ENCODE measurements at regions not wholly inside any gene's neighbourhood (a gene's known extent, or its start where the extent isn't known, plus 50 kb on each side); places are given as distances from the start of the nearest gene placed in this dataset.

GRCh38 chr15:100721758-100722550 lies 119.6 kb downstream of the ASB7 start (continued):
- no peak for TF ChIP-seq ZNF331 (CRISPR knock-in tag; IDR thresholded peaks at IDR 0.05; ENCODE audit: low read depth)
- no peak for TF ChIP-seq NANOG (IDR thresholded peaks at IDR 0.05; ENCODE audit: borderline replicate concordance)
- no peak for TF ChIP-seq EZH2 (IDR thresholded peaks at IDR 0.05; ENCODE audit: low read depth, unreplicated experiment)
- TF ChIP-seq CREB1 (CRISPR knock-in tag; IDR thresholded peaks at IDR 0.05; ENCODE audit: low read depth) = no peak
- no peak for TF ChIP-seq JUNB (IDR thresholded peaks at IDR 0.05; ENCODE audit: unreplicated experiment)
- TF ChIP-seq, protein P1, sequence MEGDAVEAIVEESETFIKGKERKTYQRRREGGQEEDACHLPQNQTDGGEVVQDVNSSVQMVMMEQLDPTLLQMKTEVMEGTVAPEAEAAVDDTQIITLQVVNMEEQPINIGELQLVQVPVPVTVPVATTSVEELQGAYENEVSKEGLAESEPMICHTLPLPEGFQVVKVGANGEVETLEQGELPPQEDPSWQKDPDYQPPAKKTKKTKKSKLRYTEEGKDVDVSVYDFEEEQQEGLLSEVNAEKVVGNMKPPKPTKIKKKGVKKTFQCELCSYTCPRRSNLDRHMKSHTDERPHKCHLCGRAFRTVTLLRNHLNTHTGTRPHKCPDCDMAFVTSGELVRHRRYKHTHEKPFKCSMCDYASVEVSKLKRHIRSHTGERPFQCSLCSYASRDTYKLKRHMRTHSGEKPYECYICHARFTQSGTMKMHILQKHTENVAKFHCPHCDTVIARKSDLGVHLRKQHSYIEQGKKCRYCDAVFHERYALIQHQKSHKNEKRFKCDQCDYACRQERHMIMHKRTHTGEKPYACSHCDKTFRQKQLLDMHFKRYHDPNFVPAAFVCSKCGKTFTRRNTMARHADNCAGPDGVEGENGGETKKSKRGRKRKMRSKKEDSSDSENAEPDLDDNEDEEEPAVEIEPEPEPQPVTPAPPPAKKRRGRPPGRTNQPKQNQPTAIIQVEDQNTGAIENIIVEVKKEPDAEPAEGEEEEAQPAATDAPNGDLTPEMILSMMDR (conservative IDR thresholded peaks at IDR 0.05; ENCODE audit: low read depth in 2 of 2) = no peak
- TF ChIP-seq ETS1 (IDR thresholded peaks at IDR 0.05) = no peak
- TF ChIP-seq EZH2phosphoT487 (IDR thresholded peaks at IDR 0.05; ENCODE audit: unreplicated experiment) = no peak
- TF ChIP-seq REST (IDR thresholded peaks at IDR 0.05; ENCODE audit: unreplicated experiment) = no peak
- no peak for TF ChIP-seq POLR2AphosphoS5 (IDR thresholded peaks at IDR 0.05; ENCODE audit: low read depth)
- TF ChIP-seq ZNF114 (CRISPR knock-in tag; IDR thresholded peaks at IDR 0.05) = no peak

All from GM23338 (cell line).